ENCODE measurements at regions not wholly inside any gene's neighbourhood (a gene's known extent, or its start where the extent isn't known, plus 50 kb on each side); places are given as distances from the start of the nearest gene placed in this dataset.

DNA sequence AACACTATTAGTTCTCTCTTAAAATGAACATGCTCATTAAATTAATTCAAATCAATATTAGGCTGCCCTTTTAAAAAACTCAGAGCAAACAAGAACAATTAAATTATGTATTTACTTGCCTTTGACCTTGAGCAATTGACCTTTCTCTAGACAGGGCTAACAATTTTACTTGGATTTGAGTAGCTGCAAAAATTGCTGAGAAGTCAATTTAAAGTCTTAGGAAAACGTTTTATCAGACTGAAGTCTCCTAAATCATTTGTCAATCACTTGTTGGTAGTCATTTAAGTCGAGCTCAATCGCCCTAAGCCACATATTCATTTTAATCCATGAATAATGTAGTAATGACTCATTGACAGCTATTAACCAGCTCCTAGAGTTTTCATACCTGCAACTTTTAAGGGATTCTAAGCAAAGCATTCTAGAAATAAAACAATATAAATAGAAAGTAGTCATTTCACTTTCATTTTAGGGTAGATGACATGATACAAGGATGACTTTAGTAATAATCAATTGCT is 84.9 kb upstream of the SEC61G start:
- no peak for TF ChIP-seq CTCF (conservative IDR thresholded peaks at IDR 0.05; ENCODE audit: low read depth, low read length)
- TF ChIP-seq MXI1 (IDR thresholded peaks at IDR 0.05; ENCODE audit: borderline replicate concordance, low read depth, low read length), result no peak
- no peak for TF ChIP-seq FOS (IDR thresholded peaks at IDR 0.05; ENCODE audit: low read depth, low read length)
- TF ChIP-seq POLR2A (IDR thresholded peaks at IDR 0.05; ENCODE audit: low read depth, low read length), result no peak
- TF ChIP-seq RAD21 (IDR thresholded peaks at IDR 0.05; ENCODE audit: low read length), result no peak
- TF ChIP-seq CEBPB (IDR thresholded peaks at IDR 0.05; ENCODE audit: low read depth, low read length), result no peak

All from IMR-90 (cell line).